Endothelial cell of umbilical vein (primary cell): ENCODE measurements at regions not wholly inside any gene's neighbourhood (a gene's known extent, or its start where the extent isn't known, plus 50 kb on each side); places are given as distances from the start of the nearest gene placed in this dataset.

ENCODE experiments used
- BruUV-seq: library from RNA; stranded (reverse); fragments of 400-500 nt; replicated peaks from 2 replicates; lab custom pipeline; 2021; lab: Mats Ljungman, UMichigan
- CTCF ChIA-PET: fragments of 300-600, 350-600 bp; sonication (Branson Sonifier 250); formaldehyde crosslinking; loops from one replicate; lab custom pipeline; 2021; ENCODE audit warnings: antibody characterized with exemption, inconsistent platforms; lab: Charles Lee
- POLR2A ChIA-PET: fragments of 300-600, 350-600 bp; sonication (Branson Sonifier 250); formaldehyde crosslinking; loops from one replicate; lab custom pipeline; 2021; ENCODE audit warnings: antibody characterized with exemption, inconsistent platforms; lab: Charles Lee
- DNase-seq: peaks from one replicate; pipeline ENCODE4 v3.0.0-alpha.2; 2011; ENCODE audit warnings: low read depth, low spot score
- FAIRE-seq: peaks from 2 replicates; lab custom pipeline; 2011; peaks lifted over from hg19 to GRCh38; lab: Jason Lieb, UNC
- H2AFZ ChIP-seq: 2 replicates; pipeline ENCODE4 v1.6.0; 2012; ENCODE audit warnings: low read depth, low read length, control low read depth, inconsistent platforms
- H3K27ac ChIP-seq: 2 replicates; pipeline ENCODE4 v1.5.1; 2011; ENCODE audit warnings: low read depth, mild to moderate bottlenecking, control low read depth, low read length, moderate library complexity; ENCODE audit not compliant: insufficient read depth
- H3K27me3 ChIP-seq, 2 experiments: 2 replicates each; pipeline versions ENCODE4 v1.6.0 to v1.6.1; 2011; ENCODE audit warnings: low read length in 2 of 2, mixed read lengths in 1 of 2; ENCODE audit not compliant: control insufficient read depth in 2 of 2, insufficient read depth in 2 of 2
- H3K36me3 ChIP-seq, 2 experiments: 2 replicates in 1 of 2; 3 replicates in 1 of 2; pipeline ENCODE4 v1.5.1; 2011; ENCODE audit warnings: low read length in 2 of 2, mild to moderate bottlenecking in 1 of 2, moderate library complexity in 1 of 2; ENCODE audit not compliant: control insufficient read depth in 2 of 2, insufficient read depth in 2 of 2; ENCODE audit errors: extremely low read depth in 1 of 2
- H3K4me1 ChIP-seq: 3 replicates; pipeline ENCODE4 v1.5.1; 2011; ENCODE audit warnings: mild to moderate bottlenecking, low read length; ENCODE audit not compliant: control insufficient read depth, insufficient read depth; ENCODE audit errors: extremely low read depth
- H3K4me2 ChIP-seq: 2 replicates; pipeline ENCODE4 v1.6.1; 2011; ENCODE audit warnings: low read length, control low read depth, mixed read lengths; ENCODE audit not compliant: insufficient read depth
- H3K4me3 ChIP-seq, 3 experiments: fragments of 200-600 bp in 1 of 3; sonication (generic), shearing (Covaris generic) in 1 of 3; replicated peaks in 1 of 3; 2 replicates each; pipeline ENCODE4 v1.5.1; 2011 to 2016; ENCODE audit warnings: control low read depth in 3 of 3, low read length in 3 of 3, mild to moderate bottlenecking in 2 of 3, inconsistent platforms in 1 of 3, low read depth in 1 of 3, moderate library complexity in 1 of 3; ENCODE audit not compliant: insufficient read depth in 1 of 3
- H3K79me2 ChIP-seq: 2 replicates; pipeline ENCODE4 v1.6.0; 2012; ENCODE audit warnings: low read length, inconsistent platforms; ENCODE audit not compliant: control insufficient read depth, insufficient read depth
- H3K9ac ChIP-seq: replicated peaks from 2 replicates; pipeline ENCODE3; 2011; ENCODE audit warnings: low read length, control low read depth; ENCODE audit not compliant: insufficient read depth; ENCODE audit errors: extremely low read depth
- H3K9me1 ChIP-seq: replicated peaks from 3 replicates; pipeline ENCODE4 v1.6.0; 2011; ENCODE audit warnings: mild to moderate bottlenecking, low read length; ENCODE audit not compliant: control insufficient read depth, insufficient read depth; ENCODE audit errors: extremely low read depth
- H3K9me3 ChIP-seq: replicated peaks from 2 replicates; pipeline ENCODE4 v1.5.1; 2012; ENCODE audit warnings: low read length, inconsistent platforms; ENCODE audit not compliant: control insufficient read depth, insufficient read depth
- H4K20me1 ChIP-seq: replicated peaks from 2 replicates; pipeline ENCODE3; 2011; ENCODE audit warnings: mild to moderate bottlenecking, low read length; ENCODE audit not compliant: control insufficient read depth, insufficient read depth; ENCODE audit errors: extremely low read depth
- CTCF ChIP-seq, 2 donors: IDR thresholded peaks; 1 replicate in 1 of 2; 2 replicates in 1 of 2; pipeline ENCODE4 v1.5.1; 2011; ENCODE audit warnings: low read length in 2 of 2, mild to moderate bottlenecking in 2 of 2, moderate library complexity in 2 of 2, control low read depth in 1 of 2, inconsistent platforms in 1 of 2, low read depth in 1 of 2; ENCODE audit not compliant: insufficient read depth in 1 of 2; ENCODE audit errors: extremely low read depth in 1 of 2
- EZH2 ChIP-seq: IDR thresholded peaks from 2 replicates; pipeline ENCODE4 v1.6.1; 2012; ENCODE audit warnings: borderline replicate concordance, low read depth, mild to moderate bottlenecking, moderate library complexity, low read length, inconsistent platforms; ENCODE audit not compliant: severe bottlenecking
- FOS ChIP-seq: IDR thresholded peaks from 2 replicates; pipeline ENCODE4 v1.6.1; 2011; ENCODE audit warnings: mild to moderate bottlenecking, low read length, moderate library complexity, borderline replicate concordance; ENCODE audit not compliant: insufficient read depth
- GATA2 ChIP-seq: IDR thresholded peaks from 2 replicates; pipeline ENCODE4 v1.7.0; 2011; ENCODE audit warnings: low read depth, mild to moderate bottlenecking, moderate library complexity, mixed read lengths, low read length; ENCODE audit not compliant: insufficient read length, insufficient read depth
- JUN ChIP-seq: IDR thresholded peaks from 2 replicates; pipeline ENCODE4 v1.6.1; 2011; ENCODE audit warnings: borderline replicate concordance, low read depth; ENCODE audit not compliant: insufficient read length, insufficient read depth
- MYC ChIP-seq: IDR thresholded peaks from one replicate; pipeline ENCODE4 v1.6.1; 2011; ENCODE audit warnings: mild to moderate bottlenecking, low read depth, low read length
- POLR2A ChIP-seq: IDR thresholded peaks from 2 replicates; pipeline ENCODE4 v1.6.1; 2012; ENCODE audit warnings: low read depth, mild to moderate bottlenecking, control low read depth, low read length
- POLR2AphosphoS5 ChIP-seq: IDR thresholded peaks from 2 replicates; pipeline ENCODE4 v1.6.1; 2012; ENCODE audit warnings: low read depth, mild to moderate bottlenecking, control low read depth, low read length, moderate library complexity; ENCODE audit not compliant: insufficient read depth
- dilution Hi-C: fragments of 300-500 bp; cut with MboI; formaldehyde crosslinking; loops from one replicate; pipeline ENCODE4 v1.15.0; 2019; ENCODE audit warnings: low sequenced_read_pairs; ENCODE audit not compliant: extremely low pct_ligation_motif_present
- intact Hi-C: fragments of 100-400 bp; cut with micrococcal nuclease; formaldehyde crosslinking; loops from one replicate; pipeline ENCODE4 v1.10.0; 2022
- TF ChIP-seq, protein P1 (sequence below): IDR thresholded peaks from 2 replicates; pipeline ENCODE4 v1.6.1; 2011; ENCODE audit not compliant: insufficient read depth, insufficient read length

- Histone ChIP-seq H3K4me1 (no peaks in the 10 kb centered on the region), H3K4me2 (no peak overlapping the region), H3K4me3 (no peak overlapping the region), H3K9ac (no peak overlapping the region), H3K27ac (no peak overlapping the region), H3K36me3 (no peaks in the 10 kb centered on the region), H3K79me2 (no peaks in the 10 kb centered on the region), H3K27me3 (no peaks in the 10 kb centered on the region), H4K20me1 (no peaks in the 10 kb centered on the region), H3K9me1 (no peaks in the 10 kb centered on the region), H3K9me3 (no peaks in the 10 kb centered on the region), H2AFZ (no peak overlapping the region)
- FAIRE-seq (no peak), DNase-seq (no peak)
- BruUV-seq: no TSS peak
- dilution Hi-C loops: no loop called here
- TF ChIP-seq GATA2 (peak; percentile 35), POLR2AphosphoS5 (no peak)
- TF ChIP-seq, protein P1, sequence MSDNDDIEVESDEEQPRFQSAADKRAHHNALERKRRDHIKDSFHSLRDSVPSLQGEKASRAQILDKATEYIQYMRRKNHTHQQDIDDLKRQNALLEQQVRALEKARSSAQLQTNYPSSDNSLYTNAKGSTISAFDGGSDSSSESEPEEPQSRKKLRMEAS: no peak
- intact Hi-C loops: no loop called here
- ChIA-PET POLR2A (no interaction called here), CTCF (no interaction called here)
Measured at GRCh38 chr12:74752215-74752614, 214.6 kb downstream of the ATXN7L3B start.

DNA sequence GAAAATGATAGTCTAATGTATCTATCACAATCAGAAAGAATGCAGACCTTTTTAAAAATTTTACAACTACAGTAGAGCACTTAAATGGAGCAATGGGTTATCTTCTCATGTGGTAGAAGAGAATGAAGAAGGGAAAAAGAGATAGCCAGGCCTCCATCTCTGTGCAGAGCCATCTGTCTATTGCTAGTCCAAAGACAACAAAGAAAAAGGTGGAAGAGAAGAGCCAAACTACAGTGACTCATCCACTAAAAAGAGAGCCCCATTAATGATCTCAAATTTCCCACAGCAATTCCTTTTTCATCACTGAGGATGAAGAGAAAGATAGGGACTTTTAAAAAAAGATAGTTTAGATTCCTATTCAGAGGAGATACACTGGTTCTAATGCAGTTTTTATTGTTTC lies 232.9 kb downstream of the ATXN7L3B start:
- Histone ChIP-seq H3K4me2 (no peak overlapping the region), H3K36me3 (no peaks in the 10 kb centered on the region), H3K27ac (no peak overlapping the region), H3K9me1 (no peaks in the 10 kb centered on the region), H3K4me1 (no peaks in the 10 kb centered on the region), H4K20me1 (no peaks in the 10 kb centered on the region), H3K4me3 (no peak overlapping the region), H3K79me2 (no peaks in the 10 kb centered on the region), H3K9me3 (no peaks in the 10 kb centered on the region), H2AFZ (no peak overlapping the region), H3K27me3 (no peaks in the 10 kb centered on the region), H3K9ac (no peak overlapping the region)
- dilution Hi-C loops: no loop called here
- POLR2A ChIA-PET: no interaction called here
- FAIRE-seq: no peak
- intact Hi-C loops: no loop called here
- TF ChIP-seq, protein P1: no peak
- no peak for TF ChIP-seq CTCF (IDR thresholded peaks at IDR 0.05; ENCODE audit: extremely low read depth in 1 of 2, insufficient read depth in 1 of 2, low read depth in 1 of 2, low read length in 2 of 2)
- TF ChIP-seq FOS: no peak
- TF ChIP-seq EZH2: no peak
- TF ChIP-seq MYC: no peak
- TF ChIP-seq GATA2: no peak
- TF ChIP-seq POLR2AphosphoS5: no peak
- no peak for TF ChIP-seq POLR2A
- TF ChIP-seq JUN: no peak
- no TSS peak for BruUV-seq
- DNase-seq: no peak
- CTCF ChIA-PET: interaction anchor here (1.1 kb wide), 1 partner anchor 13 kb away, joined by 3 read pairs; no protein-coding TSS in a partner anchor
